LHCN-M2 (cell line): ENCODE measurements at regions not wholly inside any gene's neighbourhood (a gene's known extent, or its start where the extent isn't known, plus 50 kb on each side); places are given as distances from the start of the nearest gene placed in this dataset.
"Not testable (repeated sequence)": the region's sequence is repeated elsewhere in the genome, so short reads cannot be mapped to it uniquely, and the experiment has no call there.

Experiments
- DNase-seq: peaks from one replicate; pipeline ENCODE4 v3.0.0-alpha.2; 2012; ENCODE audit warnings: low read depth

GRCh38 chr17:13150738-13151137 lies 132.9 kb upstream of the ELAC2 start:
- DNase-seq = not testable (repeated sequence)

GRCh38 chr17:13143001-13143400 lies 125.2 kb upstream of the ELAC2 start:
- no peak for DNase-seq

GRCh38 chr17:13140750-13141149 lies 122.9 kb upstream of the ELAC2 start:
- no peak for DNase-seq

- no peak for DNase-seq
Observed at GRCh38 chr17:13135506-13135905, 117.7 kb upstream of the ELAC2 start.

DNA sequence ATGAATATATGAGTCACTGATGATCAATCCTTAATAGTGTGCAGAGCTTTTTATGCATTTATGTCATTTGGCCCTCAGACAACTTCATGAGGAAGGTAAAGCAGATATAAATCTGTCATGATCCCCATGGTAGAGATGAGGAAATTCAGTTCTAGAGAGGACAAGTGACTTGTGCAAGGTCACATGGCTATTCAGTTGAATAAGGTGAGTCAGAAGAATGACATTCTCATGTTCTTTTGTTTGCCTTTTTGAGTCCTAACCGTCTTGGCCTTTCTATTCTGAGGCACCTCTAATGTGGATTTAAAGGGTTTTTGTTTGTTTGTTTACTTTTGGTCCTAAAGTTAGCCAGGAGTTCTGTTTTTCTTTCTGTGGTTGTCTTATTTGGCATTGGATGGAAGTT lies 116.2 kb upstream of the ELAC2 start:
- DNase-seq = no peak

GRCh38 chr17:13131225-13131624 lies 113.4 kb upstream of the ELAC2 start:
- DNase-seq = no peak

DNA sequence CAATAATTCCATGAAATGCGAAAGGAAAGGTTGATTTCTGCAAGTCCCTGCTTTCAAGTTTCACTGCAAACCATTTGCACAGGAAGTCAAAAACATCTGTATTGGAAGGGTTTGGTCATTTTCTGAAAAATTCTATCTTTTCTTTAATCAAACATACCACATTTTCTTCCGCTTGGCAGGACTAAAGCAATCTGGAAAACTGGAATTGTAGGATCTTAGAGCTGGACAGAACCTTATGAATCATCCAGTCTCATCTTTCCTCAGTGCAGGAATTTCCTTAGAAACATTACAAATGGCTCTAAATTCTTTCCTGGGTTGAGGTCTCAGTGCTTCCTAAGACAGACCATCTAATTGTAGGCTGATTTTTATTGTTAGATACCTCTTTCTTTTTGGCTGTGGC lies 111.5 kb upstream of the ELAC2 start:
- DNase-seq = no peak

- DNase-seq = no peak
Observed at GRCh38 chr17:13128676-13129075, 110.8 kb upstream of the ELAC2 start.

- DNase-seq = no peak
Observed at GRCh38 chr17:13127921-13128602, 110.2 kb upstream of the ELAC2 start.

DNA sequence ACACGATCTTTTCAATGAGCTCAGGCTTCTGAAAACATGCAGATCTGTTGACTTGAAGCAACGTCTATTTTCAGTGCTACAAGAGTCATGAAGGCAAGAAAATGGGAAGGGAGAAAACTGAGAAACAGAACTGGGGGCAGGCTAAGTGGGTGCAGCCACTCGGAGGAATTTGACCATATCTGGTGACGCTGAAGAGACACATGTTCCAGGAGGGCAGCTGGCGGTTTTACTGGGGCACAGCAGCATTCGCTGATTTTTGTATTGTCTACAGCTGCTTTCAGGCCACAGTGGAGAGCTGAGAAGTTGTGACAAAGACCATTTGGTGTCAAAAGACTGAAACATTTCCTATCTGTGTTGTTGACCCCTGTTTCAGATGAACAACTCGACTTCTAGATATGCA lies 103.0 kb upstream of the ELAC2 start:
- no peak for DNase-seq

GRCh38 chr17:13118311-13118710 lies 100.5 kb upstream of the ELAC2 start:
- no peak for DNase-seq

- DNase-seq = no peak
Observed at GRCh38 chr17:13117616-13118015, 99.8 kb upstream of the ELAC2 start.

DNA sequence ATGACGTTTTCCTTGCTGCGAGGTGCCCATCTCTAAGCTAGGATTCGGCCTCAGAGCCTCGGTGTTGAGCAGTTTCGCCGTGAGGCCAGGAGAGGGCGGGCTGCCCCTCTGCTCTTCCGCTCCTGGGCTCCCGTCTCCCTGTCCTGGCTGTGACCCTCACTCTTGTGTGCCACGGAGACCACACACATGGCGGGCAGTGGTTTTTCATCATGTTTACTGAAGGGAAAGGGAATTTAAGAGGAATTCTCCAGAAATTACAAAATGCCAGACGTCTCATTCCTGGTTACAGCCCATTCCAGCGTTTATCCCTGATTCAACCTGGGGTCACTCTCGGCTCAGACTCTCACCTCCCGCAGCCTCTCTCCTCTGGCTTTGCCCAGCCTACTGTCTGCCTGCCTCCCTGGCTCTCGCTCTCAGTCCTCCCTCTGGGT lies 96.8 kb upstream of the ELAC2 start:
- peak; percentile 29 for DNase-seq

- no peak for DNase-seq
Observed at GRCh38 chr17:13113821-13114525, 96.1 kb upstream of the ELAC2 start.

DNA sequence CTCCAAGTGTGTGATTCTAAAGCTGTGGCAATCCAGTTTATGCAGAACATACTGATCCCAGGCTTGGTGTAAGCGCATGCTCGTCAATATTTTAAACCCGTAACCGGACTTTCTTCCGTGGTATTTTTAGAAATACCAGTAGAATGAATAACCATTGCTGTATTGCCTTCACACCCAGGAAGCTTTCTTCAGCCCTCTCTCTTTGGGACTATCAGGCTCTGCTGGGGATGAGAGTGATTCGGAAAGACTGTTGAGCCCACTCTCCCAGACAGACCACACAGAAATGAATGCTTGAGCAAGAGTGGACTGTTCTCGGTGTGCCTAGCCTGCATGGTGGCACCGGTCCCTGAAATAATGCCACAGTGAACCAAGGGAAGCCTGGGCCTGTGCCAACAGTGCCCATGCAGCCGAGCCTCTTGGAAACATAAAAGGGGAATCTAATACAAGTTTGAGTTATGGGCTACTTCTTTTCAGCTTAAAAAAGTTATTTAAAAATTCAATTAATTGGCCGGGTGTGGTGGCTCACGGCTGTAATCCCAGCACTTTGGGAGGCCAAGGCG lies 89.9 kb upstream of the ELAC2 start:
- peak; percentile 24 for DNase-seq

GRCh38 chr17:13106171-13106570 lies 88.3 kb upstream of the ELAC2 start:
- DNase-seq = no peak

GRCh38 chr17:13104576-13104975 lies 86.7 kb upstream of the ELAC2 start:
- no peak for DNase-seq

DNA sequence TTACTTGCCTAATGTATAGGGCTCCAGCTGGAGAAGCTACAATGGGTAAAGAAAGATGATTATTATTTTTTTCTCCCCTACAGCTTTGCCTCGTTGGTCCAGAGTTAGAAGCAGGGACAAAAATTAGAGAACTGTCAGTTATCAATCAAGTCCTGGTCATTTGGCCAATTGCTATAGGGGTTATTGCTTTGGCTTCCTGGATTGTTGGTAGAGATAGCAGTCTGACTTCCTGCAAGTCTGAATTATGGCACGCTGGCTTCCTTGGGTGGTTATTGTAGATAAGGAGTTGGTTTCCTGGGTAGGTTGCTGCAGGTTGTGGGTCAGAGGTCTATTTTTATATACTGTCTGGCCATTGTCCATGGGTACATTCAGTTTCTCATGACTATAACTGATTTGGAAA lies 84.7 kb upstream of the ELAC2 start:
- no peak for DNase-seq

DNA sequence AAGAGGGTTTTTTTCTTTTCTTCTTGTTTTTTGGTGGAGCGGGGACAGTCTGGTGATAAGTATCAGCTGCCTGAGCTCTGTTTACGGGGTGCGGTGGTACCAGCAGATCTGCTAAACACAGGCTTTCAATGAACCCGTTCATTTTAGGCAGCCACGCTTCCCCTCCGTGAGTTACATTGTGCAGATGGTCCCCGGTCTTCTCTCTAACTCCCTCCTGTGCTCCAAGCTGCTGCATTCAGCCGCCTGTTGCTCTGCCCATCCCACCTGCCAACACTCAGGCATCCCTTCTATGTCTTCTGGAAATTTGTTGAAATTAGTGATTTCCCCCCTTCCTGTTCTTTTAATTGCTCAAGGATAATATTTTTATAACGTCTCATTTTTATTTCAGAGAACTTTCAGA lies 82.1 kb upstream of the ELAC2 start:
- DNase-seq = no peak

GRCh38 chr17:13099089-13099735 lies 81.4 kb upstream of the ELAC2 start:
- no peak for DNase-seq

DNA sequence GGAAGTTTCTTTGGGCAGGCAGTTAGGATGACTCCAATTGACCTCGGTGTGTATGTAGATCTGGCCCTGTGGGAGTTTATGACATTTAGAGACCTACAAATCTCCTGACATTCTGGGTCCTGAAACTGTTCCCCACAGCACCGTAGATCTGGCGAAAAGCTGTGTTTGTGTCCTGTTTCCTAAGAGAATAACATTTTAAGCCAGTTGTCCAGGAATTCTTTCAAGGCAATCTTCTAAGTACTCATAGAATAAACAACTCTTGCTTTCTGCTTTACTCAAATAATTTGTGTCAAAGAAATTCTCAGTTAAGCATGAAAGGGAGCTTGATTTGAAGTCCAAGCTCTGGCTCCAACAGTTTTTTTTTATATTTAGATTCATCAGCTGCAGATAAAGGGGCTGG lies 78.5 kb upstream of the ELAC2 start:
- DNase-seq = no peak

DNA sequence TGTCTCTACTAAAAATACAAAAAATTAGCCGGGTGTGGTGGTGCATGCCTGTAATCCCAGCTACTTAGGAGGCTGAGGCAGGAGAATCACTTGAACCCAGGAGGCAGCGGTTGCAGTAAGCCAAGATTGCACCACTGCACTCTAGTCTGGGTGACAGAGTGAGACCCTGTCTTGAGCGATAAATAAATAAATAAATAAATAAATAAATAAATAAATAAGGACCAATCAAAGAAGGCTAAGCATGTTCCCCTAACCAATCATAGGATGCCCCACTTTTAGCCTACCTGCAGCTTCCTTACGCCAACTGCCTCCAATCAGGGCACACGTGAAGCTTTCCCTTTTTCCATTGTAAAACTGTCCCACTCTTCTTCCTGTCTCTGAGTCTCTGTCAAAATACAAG lies 74.2 kb upstream of the ELAC2 start:
- not testable (repeated sequence) for DNase-seq

DNA sequence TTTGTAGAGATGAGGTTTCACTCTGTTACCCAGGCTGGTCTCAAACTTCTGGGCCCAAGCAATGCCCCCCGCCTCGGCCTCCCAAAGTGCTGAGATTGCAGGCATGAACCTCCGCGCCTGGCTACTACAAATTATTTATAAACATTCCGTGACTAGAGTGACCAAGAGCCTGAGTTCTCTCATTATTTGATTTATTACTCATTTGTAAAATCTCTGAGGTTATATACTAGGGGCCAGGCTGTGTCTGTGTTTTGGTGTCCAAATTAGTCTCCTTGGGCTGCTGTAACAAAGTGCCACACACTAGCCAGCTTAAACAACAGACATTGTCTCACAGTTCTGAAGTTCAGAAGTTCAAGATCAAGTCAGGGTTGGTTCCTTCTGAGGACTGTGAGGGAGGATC lies 70.8 kb upstream of the ELAC2 start:
- DNase-seq = no peak
